Right ventricle myocardium inferior (tissue), 1 donor: ENCODE measurements at regions not wholly inside any gene's neighbourhood (a gene's known extent, or its start where the extent isn't known, plus 50 kb on each side); places are given as distances from the start of the nearest gene placed in this dataset.
"Not testable (repeated sequence)": the region's sequence is repeated elsewhere in the genome, so short reads cannot be mapped to it uniquely, and the experiment has no call there.

ENCODE experiments used
- ATAC-seq: fragments of 200-7000 bp; cut with Tn5 transposase; one replicate; pipeline ENCODE4 v1.9.1; 2020; ENCODE audit warnings: mild to moderate bottlenecking, moderate library complexity
- DNase-seq: peaks from one replicate; pipeline ENCODE4 v3.0.0; 2021; ENCODE audit errors: missing footprints
- intact Hi-C: fragments of 100-400 bp; cut with DNase I; formaldehyde crosslinking; loops from one replicate; pipeline ENCODE4 v1.11.0; 2022
- donor health status: DM: no; HTN: yes; CAD: no; lungs with severe emphysema.

DNA sequence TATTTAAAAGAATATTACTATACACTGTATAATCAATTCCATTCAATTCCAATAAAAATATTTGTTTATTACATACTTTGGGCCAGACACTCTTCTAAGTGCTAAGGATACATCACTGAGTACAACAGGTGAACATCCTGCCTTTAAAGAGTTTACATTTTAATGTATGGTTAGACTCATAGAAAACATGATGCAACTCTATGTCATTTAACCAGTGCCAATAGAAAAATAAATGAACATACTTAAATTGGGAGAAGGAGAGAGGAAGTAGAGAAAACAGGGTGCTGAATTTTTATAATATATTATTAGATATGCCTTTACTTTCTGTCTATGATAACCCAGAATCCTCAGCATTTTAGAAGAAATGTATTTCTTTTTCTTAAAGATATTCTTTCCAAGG is 119.2 kb downstream of the TSEN15 start:
- no peak for DNase-seq
- no peak for ATAC-seq
- intact Hi-C loops, result no loop called here

DNA sequence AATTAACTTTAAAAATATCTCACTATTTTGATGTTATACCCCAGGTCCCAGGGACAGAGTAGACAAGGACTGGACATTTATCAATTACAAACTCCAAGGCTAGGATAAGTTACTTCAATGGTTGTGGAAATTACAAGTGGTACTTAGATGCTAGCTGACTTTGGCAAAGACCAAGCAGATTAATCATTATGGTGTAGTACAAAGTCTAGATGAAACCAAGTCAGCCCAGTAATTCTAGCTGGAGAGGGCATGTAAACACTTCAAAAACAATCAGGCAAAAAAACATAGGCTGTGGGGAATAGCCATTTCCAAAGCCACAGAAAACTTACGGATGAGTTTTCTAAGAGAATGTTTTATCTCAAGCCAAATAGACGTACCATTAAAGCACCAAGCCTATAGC is 124.5 kb downstream of the TSEN15 start:
- DNase-seq (no peak), ATAC-seq (no peak)
- intact Hi-C loops, result no loop called here

DNA sequence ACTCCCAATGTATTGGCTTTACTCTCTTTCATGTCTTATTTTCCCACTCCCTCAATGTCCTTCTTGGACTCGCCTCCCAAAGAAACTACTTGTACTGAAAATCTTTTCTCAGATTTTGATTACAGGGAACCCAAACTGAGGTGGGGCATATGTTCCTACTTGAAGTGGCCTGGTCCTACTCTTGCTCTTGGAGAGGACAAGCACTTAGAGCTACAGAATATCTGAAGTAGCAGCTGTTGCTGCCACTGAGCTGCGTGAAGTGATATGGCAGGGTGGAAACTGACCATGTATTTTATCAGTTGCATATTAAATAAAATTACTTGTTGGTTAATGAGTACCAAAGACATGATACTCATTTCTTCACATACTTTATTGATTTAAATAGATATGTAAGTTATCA is 129.5 kb downstream of the TSEN15 start:
- intact Hi-C loops, result no loop called here
- DNase-seq (no peak), ATAC-seq (no peak)

DNA sequence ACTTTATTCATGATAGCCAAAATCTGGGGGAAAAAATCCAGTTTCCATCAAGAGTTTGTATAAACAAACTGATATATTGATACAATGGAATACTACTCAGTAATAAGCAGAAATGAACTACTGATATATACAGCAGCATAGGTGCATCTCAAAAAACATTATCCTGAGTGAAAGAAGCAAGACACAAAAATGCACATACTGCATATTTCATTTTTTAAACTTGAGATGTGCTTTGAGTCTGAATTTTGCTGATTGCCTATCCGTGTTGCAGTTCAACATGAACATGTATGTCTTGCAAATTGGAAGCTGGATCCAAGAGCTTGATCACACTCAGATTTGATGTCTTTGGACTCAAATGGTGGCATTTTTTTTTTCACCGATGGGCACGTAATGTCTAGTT is 132.4 kb downstream of the TSEN15 start:
- DNase-seq, result no peak
- ATAC-seq, result no peak
- intact Hi-C loops, result no loop called here

DNA sequence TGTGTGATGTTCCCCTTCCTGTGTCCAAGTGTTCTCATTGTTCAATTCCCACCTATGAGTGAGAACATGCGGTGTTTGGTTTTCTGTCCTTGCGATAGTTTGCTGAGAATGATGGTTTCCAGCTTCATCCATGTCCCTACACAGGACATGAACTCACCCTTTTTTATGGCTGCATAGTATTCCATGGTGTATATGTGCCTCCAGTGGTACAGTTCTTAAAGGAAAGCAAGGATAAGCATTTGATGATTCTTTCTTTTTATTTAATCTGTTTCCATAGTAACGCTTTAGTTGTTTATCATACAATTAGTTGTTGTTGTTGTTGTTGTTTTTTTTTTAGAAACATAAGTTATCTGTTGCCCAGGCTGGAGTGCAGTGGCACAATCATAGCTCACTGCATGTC is 133.1 kb downstream of the TSEN15 start:
- intact Hi-C loops, DNase-seq, ATAC-seq: not testable (repeated sequence)

DNA sequence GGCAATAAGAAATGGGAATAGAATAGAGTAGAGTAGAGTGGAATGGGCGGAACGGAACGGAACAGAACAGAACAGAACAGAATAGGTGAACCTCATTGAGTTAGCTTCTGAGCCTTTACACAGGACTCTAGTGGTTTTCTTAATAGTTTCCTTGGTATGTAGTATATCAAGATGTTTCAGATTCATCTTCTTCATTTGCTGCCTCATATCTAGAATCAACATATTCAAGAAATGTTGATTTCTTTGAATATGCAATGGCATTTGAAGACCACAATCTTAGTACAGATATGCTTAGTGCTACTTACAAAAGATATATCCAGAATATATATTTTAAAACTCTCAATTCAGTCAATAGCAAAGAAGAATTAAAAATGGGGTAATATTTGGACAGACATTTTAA is 133.8 kb downstream of the TSEN15 start:
- no peak for ATAC-seq
- intact Hi-C loops, result no loop called here

DNA sequence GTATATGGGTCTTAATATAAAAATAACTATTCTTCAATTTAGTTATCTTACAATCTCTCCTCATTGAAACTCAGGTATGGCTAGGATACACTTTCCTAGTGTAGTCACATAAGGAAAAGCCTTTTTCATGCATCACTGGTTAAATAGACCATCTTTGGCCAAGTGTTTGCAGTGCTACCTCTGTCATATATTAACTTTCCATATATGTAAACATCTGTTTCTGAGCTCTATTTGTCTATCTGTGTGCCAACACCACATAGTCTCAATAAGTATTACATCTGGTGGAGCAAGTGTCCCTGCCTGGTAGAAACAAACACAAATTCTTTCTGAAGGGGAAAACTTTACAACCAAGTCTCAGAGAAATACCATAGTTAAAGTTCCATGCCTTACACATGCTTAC is 134.6 kb downstream of the TSEN15 start:
- intact Hi-C loops, result no loop called here
- no peak for DNase-seq
- ATAC-seq, result no peak

More for the DNA sequence above, 133.8 kb downstream of the TSEN15 start:
- no peak for DNase-seq

DNA sequence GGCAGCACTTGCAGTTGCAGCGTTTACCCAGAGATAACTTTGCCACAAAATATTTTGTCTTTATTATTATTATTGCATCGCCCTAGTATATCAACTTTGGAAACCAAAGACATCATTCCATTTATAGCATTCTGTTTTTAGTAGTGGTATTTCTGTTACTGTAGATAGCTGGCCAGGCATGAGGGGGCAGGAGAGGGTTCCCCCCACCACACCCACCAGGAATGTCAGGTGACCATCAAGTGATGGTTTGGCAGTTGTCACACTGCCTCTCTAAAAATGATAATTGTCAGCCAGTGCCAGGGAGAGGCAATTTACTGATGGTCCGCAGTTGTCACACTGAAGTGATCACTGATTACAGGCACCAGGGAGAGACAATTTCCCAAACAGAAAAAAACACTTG is 135.6 kb downstream of the TSEN15 start:
- peak; percentile 65 for ATAC-seq
- DNase-seq, result no peak
- intact Hi-C loops, result no loop called here

DNA sequence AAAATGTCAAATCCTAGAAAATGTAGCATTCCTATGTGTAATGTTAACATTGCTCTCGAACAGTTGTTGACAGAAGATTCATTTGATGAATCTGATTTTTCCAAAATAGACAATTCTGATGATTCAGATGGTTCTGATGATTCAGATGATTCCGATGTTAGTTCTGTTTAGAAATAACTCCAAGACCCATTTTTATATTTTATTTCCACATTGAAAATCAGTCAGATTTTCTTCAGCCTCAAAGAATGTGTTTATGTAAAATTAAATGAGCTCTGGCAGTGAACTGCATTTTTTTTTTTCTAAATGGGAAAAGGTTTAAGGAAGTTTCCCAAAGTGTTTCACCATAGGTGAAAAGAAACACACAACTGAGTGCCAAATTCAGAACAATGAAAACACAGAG is 136.5 kb downstream of the TSEN15 start:
- intact Hi-C loops, result no loop called here
- no peak for DNase-seq
- no peak for ATAC-seq

DNA sequence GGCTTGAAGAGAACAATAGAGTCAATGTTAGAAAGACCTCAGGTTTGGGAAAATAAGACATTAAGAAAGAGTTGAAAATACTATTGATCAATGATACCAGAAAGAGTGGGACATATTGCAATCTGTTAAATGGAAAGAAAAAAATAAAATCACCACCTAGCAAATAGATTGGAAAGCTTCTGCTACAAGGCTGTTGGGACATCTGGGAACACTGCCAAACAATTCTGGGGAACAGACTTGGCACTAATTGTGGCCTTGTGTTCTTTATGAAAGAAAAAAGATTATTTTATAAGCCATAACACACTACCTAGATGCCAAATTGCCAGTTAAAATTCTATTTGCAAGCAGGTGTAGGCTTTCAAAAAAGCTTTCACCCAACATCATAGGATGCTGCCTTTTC is 137.8 kb downstream of the TSEN15 start:
- ATAC-seq (no peak), DNase-seq (no peak)
- intact Hi-C loops, result no loop called here

DNA sequence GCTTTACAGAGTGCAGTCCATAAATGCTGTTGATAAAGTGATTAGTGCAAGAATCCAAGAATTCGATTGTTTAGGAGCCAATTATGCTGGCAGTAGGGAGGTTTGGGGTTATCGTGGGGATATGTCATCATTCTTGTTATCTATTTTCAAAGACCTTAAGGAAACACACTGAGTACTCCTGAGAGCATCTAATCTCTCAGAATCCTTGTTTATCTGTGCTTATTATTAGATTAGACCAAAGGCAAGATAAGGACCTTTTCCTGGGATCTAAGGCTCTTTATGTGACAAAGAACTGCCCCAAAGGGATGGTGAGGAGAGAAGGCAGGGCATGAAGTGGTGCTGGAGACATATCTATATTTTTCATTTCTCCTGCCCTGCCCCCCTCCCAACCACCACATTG is 139.1 kb downstream of the TSEN15 start:
- ATAC-seq (no peak), DNase-seq (no peak)
- intact Hi-C loops, result no loop called here

DNA sequence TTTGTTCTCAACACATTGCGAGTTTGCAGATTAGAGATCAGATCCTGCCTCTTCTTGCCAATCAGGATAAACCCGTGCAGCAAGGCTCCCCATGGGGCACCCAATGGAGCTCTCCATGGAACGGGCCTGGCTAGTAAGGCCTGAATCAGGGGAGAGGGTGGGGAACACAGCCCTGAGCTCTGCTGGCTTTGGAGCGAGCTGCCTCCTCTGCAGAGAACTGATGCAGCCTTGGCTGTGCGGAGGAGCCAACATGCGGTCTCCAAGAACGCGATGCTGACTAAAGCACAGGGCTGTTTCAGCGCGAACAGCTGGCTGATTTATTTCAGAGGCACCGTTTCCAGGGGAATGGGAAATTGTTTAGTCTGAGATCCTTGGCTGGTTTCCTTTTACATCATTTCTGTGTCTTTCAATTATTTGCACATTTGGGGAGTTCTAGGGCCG is 139.7 kb downstream of the TSEN15 start:
- ATAC-seq (peak; percentile 80), DNase-seq (peak; percentile 82)
- intact Hi-C loops, result no loop called here

DNA sequence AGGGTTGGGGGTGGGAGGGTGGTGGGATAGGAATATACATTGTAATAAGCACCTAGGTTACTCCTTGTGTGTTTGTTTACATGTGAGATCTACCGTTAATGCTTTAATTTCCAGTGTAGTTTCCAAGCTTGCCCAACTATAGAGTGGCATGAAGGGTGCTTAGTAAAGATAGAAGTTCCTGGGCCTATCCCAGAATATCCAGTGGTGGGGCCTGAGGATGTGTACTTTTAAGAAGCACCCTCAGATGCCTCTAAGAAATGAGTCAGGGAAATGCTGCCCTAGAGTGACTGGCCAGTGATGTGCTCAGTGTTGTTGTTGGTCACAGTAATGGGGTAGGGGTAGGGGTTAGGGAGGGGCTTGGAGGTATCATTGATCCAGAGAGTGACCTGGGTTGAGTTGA is 141.3 kb downstream of the TSEN15 start:
- intact Hi-C loops, result no loop called here
- no peak for ATAC-seq

DNA sequence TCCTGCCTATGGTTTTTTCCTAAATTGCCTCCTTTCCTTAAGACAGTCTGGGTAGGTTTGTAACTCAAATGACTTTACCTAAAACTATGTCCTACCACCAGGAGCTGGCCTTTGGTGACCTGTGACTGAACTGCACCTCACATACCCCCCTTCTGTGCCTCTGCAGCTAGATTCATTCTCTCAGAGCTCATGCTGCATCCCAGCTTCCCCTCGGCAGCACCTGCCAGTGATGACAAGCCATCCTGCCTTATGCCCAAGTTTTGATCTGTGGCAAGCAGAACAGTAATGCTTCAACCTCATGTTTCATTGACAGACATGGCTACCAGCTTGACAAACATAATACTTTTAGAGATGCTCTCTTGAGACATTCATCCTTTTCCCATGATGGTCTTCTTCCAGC is 141.9 kb downstream of the TSEN15 start:
- intact Hi-C loops, result no loop called here
- ATAC-seq (peak; percentile 84), DNase-seq (no peak)

More for the DNA sequence above, 141.3 kb downstream of the TSEN15 start:
- no peak for DNase-seq

DNA sequence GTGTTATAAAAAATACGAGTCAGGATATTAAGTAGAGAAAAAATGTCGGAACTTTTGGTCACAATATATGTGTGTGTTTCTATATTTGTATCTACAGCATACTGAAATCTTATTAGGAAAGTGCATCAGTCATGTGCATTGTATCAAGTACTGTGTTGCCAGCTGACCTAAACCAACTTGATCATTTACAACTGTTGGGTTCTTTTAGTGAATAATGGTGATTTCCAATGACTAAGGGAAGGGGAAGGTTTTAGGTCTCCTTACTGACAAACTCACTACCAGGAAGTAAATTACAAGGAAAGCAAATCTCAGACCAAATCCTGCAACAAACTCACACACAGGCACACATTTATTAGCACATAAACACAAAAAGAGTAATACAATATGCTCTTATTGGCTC is 142.7 kb downstream of the TSEN15 start:
- no peak for ATAC-seq
- DNase-seq, result no peak

DNA sequence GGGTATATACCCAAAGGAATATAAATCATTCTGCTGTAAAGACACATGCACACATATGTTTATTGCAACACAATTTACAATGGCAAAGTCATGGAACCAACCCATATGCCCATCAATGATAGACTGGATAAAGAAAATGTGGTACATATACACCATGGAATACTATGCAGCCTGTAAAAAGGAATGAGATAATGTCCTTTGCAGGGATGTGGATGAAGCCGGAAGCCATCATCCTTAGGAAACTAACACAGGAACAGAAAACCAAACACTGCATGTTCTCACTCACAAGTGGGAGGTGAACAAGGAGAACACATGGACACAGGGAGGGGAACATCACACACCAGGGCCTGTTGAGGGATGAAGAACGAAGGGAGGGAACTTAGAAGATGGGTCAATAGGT is 144.2 kb downstream of the TSEN15 start:
- ATAC-seq, DNase-seq, intact Hi-C loops: not testable (repeated sequence)

More for the DNA sequence above, 142.7 kb downstream of the TSEN15 start:
- intact Hi-C loops, result no loop called here

DNA sequence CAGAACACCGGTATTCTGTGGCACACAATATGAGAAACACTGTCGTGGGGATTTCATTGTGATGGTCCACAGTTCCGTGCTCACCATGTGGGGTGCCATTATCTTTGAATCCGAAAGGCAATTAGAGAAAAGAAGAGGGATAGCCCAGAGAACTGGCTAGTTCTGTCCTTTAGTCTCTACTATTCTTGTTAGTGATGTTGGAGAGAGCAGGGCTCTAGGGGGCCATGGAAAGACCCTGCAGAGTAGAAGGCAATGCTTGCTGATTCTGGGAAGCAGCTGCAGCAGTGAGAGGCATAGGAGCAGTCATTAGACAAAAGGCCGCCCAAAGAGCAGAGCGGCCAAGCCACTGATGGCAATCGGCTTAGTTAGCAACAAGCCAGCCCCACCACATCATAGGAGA is 146.3 kb downstream of the TSEN15 start:
- ATAC-seq, result no peak
- DNase-seq, result no peak
- intact Hi-C loops, result no loop called here

DNA sequence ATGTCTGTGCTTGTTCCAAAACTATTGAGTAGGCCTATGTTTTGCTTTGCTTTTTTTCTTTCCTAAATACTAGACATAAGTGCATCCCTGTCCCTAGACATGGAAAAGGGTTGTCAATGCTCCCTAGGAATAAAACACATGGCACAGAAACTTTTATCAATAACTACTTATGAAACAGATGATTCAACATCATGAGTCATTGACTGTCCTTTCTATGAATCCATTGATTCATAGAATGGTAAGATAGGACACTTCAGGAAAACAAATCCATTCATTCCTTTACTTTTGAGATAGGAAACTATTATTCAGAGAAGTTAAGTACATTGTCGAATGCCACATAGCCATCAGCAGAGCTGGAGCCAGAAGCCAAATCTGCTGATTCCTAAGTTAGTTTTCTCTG is 147.5 kb downstream of the TSEN15 start:
- no peak for DNase-seq
- no peak for ATAC-seq
- intact Hi-C loops, result no loop called here

DNA sequence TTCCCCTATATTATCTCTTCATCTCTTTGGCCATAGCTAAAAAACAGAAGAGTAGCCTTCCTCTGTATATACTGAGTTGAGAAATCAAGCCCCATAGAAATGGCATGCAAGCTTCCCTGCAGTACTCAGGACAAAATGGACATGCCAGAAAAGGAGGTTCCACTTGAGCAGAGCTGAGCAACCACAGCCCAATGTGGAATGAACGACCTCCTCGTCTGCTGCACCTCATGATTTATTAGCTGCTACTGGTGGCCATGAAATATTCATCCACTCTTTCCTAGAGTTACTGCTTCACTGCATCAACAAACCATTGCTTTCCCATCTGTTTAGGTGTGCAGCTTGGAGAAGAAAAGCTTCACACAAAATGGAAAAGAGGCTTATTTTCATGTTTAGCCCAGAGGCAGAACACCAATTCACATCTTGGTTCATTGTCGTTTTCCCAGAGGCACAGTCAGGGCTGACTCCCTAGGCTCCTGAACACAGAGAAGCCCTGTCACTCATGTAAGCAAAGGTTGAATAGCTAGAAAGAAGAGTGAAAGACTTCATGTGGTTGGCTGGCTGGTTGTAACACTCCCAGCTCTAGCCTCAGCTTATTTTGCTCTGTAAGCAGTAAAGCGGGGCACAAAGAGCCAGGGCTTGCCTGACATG is 148.0 kb downstream of the TSEN15 start:
- ATAC-seq (no peak), DNase-seq (no peak)
- intact Hi-C loops, result no loop called here

DNA sequence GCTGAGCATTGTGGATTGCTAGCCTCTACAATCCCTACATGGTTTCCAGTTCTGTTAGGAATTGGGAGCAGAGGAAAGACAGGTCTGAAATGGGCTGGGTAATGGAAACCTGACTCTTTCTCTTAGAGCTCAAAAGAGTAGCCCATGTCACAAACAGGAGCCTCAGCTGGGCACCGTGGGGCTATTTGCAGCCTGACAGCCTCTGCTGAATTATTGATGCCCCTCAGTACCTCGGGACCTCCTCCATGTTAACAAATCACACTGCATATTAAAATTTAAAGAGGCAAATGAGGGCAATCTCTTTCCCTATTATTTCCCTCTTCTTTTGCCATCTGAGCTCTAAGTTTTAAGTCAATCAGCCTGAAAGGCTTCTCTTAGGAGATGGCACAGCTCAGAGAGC is 157.1 kb downstream of the TSEN15 start:
- no peak for ATAC-seq
- intact Hi-C loops, result no loop called here
- DNase-seq, result no peak

DNA sequence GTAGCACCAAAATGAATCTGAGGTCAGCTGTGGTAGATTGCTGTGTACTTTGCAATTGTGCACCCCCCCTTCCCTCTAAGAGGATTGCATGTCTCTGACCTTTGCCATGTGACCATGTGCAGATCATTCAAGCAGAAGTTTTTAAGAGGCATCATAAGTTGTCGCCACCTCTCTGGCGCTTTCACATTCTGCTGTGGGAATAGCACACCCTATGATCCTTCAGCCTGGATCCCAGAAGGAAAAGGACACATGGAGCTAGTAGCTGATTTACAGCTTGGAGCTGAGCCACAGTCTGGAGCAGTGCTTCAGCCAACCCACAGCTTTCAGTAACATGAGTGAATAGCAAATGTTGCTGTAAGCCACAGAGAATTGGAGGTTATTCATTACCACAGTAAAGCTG is 158.5 kb downstream of the TSEN15 start:
- ATAC-seq, result peak; percentile 77
- intact Hi-C loops, result no loop called here
- no peak for DNase-seq
